ENCODE measurements at regions not wholly inside any gene's neighbourhood (a gene's known extent, or its start where the extent isn't known, plus 50 kb on each side); places are given as distances from the start of the nearest gene placed in this dataset.

- DNase-seq, result no peak
Observed at GRCh38 chr4:137611998-137612700, 79.9 kb upstream of the PCDH18 start.

GRCh38 chr4:137610960-137611359 lies 78.7 kb upstream of the PCDH18 start:
- DNase-seq, result peak; percentile 26

DNA sequence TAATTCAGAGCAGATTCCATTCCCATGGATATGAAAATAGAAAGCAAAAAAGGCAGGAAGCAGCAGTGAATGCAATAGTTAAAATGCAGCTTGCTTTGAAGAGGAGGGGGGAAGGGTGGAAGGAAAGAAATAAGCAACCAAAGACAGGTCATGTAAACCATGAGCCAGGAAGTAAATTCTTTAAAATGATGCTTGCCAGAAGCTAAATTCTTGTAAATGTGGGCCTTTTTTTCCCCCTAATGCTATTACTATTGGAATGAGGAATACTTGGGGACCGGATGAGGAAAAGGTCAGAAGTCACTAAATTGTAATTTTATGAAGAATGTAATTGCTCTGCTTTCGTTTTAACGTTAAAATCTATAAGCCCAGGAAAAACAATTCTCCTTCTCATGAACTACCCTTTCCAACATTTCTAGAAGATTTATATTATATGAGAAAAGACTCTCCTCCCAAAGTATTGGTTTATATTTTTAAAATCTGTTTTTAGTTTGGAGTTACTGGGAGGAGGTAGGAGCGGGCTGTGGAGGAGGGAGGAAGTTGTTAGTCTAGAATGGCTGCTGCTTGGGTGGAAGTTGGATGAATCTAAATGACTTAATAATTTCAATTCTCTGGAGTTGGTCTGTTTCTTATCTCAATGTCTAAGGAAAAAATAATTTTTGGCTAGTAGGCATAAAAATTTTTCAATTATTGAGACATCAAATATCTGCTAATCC lies 77.6 kb upstream of the PCDH18 start:
- DNase-seq, result peak; percentile 67

GRCh38 chr4:137608085-137608484 lies 75.8 kb upstream of the PCDH18 start:
- DNase-seq, result no peak

DNA sequence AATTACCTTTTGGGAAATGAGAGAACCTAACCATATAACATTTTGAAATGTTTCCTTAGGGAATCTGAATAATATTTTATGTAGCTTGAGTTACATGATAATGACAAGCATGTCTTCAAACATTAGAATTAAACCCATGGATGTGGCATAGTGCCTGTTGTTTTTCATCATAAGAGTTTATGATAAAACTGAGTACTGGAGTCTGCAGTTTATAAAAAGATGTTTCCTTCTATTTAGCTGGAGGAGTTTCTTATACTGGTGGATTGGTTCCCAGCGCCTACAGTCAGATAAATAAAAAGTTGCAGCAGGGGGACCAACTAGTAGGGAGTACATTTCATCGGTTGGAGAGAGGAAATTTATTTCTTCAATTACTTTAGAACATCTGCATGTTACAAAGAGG lies 70.1 kb upstream of the PCDH18 start:
- no peak for DNase-seq

GRCh38 chr4:137601934-137602333 lies 69.6 kb upstream of the PCDH18 start:
- DNase-seq, result no peak

DNA sequence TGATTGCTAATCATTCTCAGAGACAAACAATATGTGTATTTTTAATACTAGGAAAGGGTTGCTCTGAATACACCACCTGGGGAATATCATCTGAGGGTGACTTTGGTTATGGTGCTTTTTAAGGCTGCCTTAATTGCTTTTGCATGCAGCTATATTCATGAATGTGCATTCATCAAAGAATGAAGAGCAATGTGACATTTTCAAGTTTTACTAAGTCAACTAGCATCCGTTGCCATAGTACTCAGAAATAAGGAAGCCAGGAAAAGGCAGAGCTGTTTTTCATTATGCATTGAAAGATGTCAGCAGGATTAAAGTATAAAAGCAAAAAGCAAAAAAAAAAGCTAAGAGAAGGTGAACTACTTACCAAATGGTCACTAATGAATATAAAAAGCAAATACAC lies 67.4 kb upstream of the PCDH18 start:
- DNase-seq, result no peak

- no peak for DNase-seq
Observed at GRCh38 chr4:137597752-137598430, 65.6 kb upstream of the PCDH18 start.

- no peak for DNase-seq
Observed at GRCh38 chr4:137587796-137588195, 55.5 kb upstream of the PCDH18 start.

GRCh38 chr4:137583671-137584070 lies 51.4 kb upstream of the PCDH18 start:
- DNase-seq, result no peak

Measured in HCEC 1CT (cell line).